ENCODE measurements at regions not wholly inside any gene's neighbourhood (a gene's known extent, or its start where the extent isn't known, plus 50 kb on each side); places are given as distances from the start of the nearest gene placed in this dataset.

DNA sequence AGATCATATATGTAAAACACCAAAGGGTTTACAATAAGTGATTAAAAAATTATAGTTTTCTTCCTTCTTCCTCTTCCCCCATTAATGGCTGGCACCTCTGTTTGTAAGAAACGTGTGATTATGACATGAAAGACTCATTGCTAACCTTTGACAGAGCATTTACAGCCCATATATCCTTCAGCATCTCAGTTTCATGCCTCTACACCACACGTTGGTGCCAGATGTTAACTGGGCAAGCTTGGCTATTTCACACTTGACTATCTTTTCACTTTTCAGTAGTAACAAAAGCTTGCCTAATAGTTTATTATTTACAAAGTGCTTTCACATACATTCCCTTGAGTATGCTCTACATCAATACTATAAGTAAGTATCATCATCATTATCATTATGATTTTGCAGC lies 65.3 kb upstream of the C1QTNF7 start:
- H3K4me3 ChIP-seq (ENCODE audit: low read length): no peak overlapping the region
- no peak overlapping the region for H2AFZ ChIP-seq (ENCODE audit: low read depth, low read length)
- no peaks in the 10 kb centered on the region for H3K27me3 ChIP-seq (ENCODE audit: insufficient read depth, low read depth, low read length)
- H4K20me1 ChIP-seq (ENCODE audit: insufficient read depth): no peaks in the 10 kb centered on the region
- H3K9me2 ChIP-seq (ENCODE audit: insufficient read depth, low read length): no peaks in the 10 kb centered on the region
- H3K9me3 ChIP-seq (ENCODE audit: low read length): no peaks in the 10 kb centered on the region
- H3K27ac ChIP-seq (ENCODE audit: low read length): no peak overlapping the region
- no peaks in the 10 kb centered on the region for H3K36me3 ChIP-seq (ENCODE audit: insufficient read depth, low read length)
- no peak overlapping the region for H3K9ac ChIP-seq (ENCODE audit: low read length)
- TF ChIP-seq RAD21 (conservative IDR thresholded peaks at IDR 0.05): no peak
- no peak for TF ChIP-seq SMC3 (conservative IDR thresholded peaks at IDR 0.05; ENCODE audit: poor library complexity)
- no peak for TF ChIP-seq POLR2AphosphoS5 (IDR thresholded peaks at IDR 0.05)
- TF ChIP-seq, protein P1, sequence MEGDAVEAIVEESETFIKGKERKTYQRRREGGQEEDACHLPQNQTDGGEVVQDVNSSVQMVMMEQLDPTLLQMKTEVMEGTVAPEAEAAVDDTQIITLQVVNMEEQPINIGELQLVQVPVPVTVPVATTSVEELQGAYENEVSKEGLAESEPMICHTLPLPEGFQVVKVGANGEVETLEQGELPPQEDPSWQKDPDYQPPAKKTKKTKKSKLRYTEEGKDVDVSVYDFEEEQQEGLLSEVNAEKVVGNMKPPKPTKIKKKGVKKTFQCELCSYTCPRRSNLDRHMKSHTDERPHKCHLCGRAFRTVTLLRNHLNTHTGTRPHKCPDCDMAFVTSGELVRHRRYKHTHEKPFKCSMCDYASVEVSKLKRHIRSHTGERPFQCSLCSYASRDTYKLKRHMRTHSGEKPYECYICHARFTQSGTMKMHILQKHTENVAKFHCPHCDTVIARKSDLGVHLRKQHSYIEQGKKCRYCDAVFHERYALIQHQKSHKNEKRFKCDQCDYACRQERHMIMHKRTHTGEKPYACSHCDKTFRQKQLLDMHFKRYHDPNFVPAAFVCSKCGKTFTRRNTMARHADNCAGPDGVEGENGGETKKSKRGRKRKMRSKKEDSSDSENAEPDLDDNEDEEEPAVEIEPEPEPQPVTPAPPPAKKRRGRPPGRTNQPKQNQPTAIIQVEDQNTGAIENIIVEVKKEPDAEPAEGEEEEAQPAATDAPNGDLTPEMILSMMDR (IDR thresholded peaks at IDR 0.05; ENCODE audit: poor library complexity, severe bottlenecking): no peak
- TF ChIP-seq, protein P2, sequence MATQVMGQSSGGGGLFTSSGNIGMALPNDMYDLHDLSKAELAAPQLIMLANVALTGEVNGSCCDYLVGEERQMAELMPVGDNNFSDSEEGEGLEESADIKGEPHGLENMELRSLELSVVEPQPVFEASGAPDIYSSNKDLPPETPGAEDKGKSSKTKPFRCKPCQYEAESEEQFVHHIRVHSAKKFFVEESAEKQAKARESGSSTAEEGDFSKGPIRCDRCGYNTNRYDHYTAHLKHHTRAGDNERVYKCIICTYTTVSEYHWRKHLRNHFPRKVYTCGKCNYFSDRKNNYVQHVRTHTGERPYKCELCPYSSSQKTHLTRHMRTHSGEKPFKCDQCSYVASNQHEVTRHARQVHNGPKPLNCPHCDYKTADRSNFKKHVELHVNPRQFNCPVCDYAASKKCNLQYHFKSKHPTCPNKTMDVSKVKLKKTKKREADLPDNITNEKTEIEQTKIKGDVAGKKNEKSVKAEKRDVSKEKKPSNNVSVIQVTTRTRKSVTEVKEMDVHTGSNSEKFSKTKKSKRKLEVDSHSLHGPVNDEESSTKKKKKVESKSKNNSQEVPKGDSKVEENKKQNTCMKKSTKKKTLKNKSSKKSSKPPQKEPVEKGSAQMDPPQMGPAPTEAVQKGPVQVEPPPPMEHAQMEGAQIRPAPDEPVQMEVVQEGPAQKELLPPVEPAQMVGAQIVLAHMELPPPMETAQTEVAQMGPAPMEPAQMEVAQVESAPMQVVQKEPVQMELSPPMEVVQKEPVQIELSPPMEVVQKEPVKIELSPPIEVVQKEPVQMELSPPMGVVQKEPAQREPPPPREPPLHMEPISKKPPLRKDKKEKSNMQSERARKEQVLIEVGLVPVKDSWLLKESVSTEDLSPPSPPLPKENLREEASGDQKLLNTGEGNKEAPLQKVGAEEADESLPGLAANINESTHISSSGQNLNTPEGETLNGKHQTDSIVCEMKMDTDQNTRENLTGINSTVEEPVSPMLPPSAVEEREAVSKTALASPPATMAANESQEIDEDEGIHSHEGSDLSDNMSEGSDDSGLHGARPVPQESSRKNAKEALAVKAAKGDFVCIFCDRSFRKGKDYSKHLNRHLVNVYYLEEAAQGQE (IDR thresholded peaks at IDR 0.05; ENCODE audit: borderline replicate concordance): no peak
- no peak for TF ChIP-seq MXI1 (conservative IDR thresholded peaks at IDR 0.05; ENCODE audit: poor library complexity, severe bottlenecking)
- TF ChIP-seq EP300 (conservative IDR thresholded peaks at IDR 0.05; ENCODE audit: poor library complexity, severe bottlenecking): no peak
- TF ChIP-seq EZH2 (IDR thresholded peaks at IDR 0.05; ENCODE audit: borderline replicate concordance, insufficient read depth, low read length, poor library complexity, severe bottlenecking): no peak
- H3K4me2 ChIP-seq (ENCODE audit: low read length): no peak overlapping the region
- H3F3A ChIP-seq (ENCODE audit: insufficient read depth, low read length, poor library complexity, severe bottlenecking): no peaks in the 10 kb centered on the region
- H3K79me2 ChIP-seq (replicated peaks; ENCODE audit: insufficient read depth, low read length): no peaks in the 10 kb centered on the region

DNA sequence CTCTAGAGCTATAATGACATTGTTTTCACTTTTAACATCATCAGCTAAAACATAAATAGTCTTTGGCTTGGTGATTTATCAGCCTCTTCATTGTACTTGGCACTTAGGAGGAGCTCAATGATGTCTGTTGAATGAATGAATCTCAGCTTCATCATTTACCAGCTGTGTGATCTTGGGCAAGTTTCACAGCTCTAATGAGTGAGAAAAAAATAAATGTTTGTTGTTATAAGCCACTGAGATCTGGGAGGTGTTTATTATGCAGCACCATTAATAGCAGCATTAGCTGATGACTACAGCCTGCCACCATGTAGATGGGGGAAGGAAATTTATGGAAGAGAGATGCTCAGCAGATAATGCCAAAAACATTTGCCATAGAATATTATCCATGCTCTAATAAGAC lies 63.6 kb upstream of the C1QTNF7 start:
- no peak for TF ChIP-seq RAD21 (conservative IDR thresholded peaks at IDR 0.05)
- TF ChIP-seq EP300 (conservative IDR thresholded peaks at IDR 0.05; ENCODE audit: poor library complexity, severe bottlenecking): no peak
- TF ChIP-seq, protein P2 (IDR thresholded peaks at IDR 0.05; ENCODE audit: borderline replicate concordance): no peak
- no peak for TF ChIP-seq EZH2 (IDR thresholded peaks at IDR 0.05; ENCODE audit: borderline replicate concordance, insufficient read depth, low read length, poor library complexity, severe bottlenecking)
- TF ChIP-seq POLR2AphosphoS5 (IDR thresholded peaks at IDR 0.05): no peak
- no peak for TF ChIP-seq MXI1 (conservative IDR thresholded peaks at IDR 0.05; ENCODE audit: poor library complexity, severe bottlenecking)
- TF ChIP-seq, protein P1 (IDR thresholded peaks at IDR 0.05; ENCODE audit: poor library complexity, severe bottlenecking): no peak
- no peak for TF ChIP-seq TAF1 (IDR thresholded peaks at IDR 0.05; ENCODE audit: low read depth)
- TF ChIP-seq SMC3 (conservative IDR thresholded peaks at IDR 0.05; ENCODE audit: poor library complexity): no peak
- Histone ChIP-seq H3K9ac (ENCODE audit: low read length) (no peak overlapping the region), H3K27ac (ENCODE audit: low read length) (no peak overlapping the region), H3K79me2 (replicated peaks; ENCODE audit: insufficient read depth, low read length) (no peaks in the 10 kb centered on the region), H3K9me2 (ENCODE audit: insufficient read depth, low read length) (no peaks in the 10 kb centered on the region), H2AFZ (ENCODE audit: low read depth, low read length) (no peak overlapping the region), H3K36me3 (ENCODE audit: insufficient read depth, low read length) (no peaks in the 10 kb centered on the region), H3K4me2 (ENCODE audit: low read length) (no peak overlapping the region), H3K27me3 (ENCODE audit: insufficient read depth, low read depth, low read length) (no peaks in the 10 kb centered on the region), H3K9me3 (ENCODE audit: low read length) (no peaks in the 10 kb centered on the region), H3K4me3 (ENCODE audit: low read length) (no peak overlapping the region), H4K20me1 (ENCODE audit: insufficient read depth) (no peaks in the 10 kb centered on the region), H3F3A (ENCODE audit: insufficient read depth, low read length, poor library complexity, severe bottlenecking) (no peaks in the 10 kb centered on the region)

Measured in neural cell (in vitro differentiated cells).